22Rv1 (cell line): ENCODE measurements at regions not wholly inside any gene's neighbourhood (a gene's known extent, or its start where the extent isn't known, plus 50 kb on each side); places are given as distances from the start of the nearest gene placed in this dataset.

ENCODE experiments used
- CTCF ChIP-seq: fragments of 450-650 bp; IDR thresholded peaks from 2 replicates; pipeline ENCODE4 v1.5.1; 2017; ENCODE audit warnings: mild to moderate bottlenecking
- ZFX ChIP-seq: fragments of 450-650 bp; IDR thresholded peaks from 2 replicates; pipeline ENCODE4 v1.6.1; 2017; ENCODE audit warnings: antibody characterized with exemption, borderline replicate concordance

- TF ChIP-seq CTCF (no peak), ZFX (no peak)
Measured at GRCh38 chr3:4052706-4053105, 250.5 kb upstream of the SETMAR start.
